ENCODE measurements at regions not wholly inside any gene's neighbourhood (a gene's known extent, or its start where the extent isn't known, plus 50 kb on each side); places are given as distances from the start of the nearest gene placed in this dataset.

DNA sequence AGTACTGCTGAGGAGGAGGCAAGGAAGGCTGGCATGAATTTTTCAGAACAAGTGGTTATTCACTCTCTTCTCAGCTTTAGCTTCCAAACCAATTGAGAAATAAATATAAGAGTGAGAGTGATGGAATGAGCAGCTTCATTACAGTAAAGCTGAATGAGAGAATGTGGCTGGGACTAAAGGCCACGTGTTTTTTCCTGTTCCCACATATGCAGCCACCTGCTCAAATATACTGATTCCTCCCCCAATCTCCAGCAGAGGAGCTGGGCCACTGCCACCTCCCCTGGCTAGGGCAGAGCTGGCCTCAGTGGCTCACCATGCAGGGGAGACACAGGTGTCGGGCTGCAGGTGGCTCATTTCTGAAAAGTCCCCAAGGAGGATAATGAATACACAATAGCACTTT, 1505.3 kb upstream of the WWC1 start:
- TF ChIP-seq EZH2 (IDR thresholded peaks at IDR 0.05) (no peak), FOXP2 (optimal IDR thresholded peaks at IDR 0.05; ENCODE audit: control extremely low read depth, extremely low read length, insufficient read depth) (no peak)
